GM13976 (cell line): ENCODE measurements at regions not wholly inside any gene's neighbourhood (a gene's known extent, or its start where the extent isn't known, plus 50 kb on each side); places are given as distances from the start of the nearest gene placed in this dataset.

ENCODE experiments used
- DNase-seq: peaks from one replicate; pipeline ENCODE4 v3.0.0; 2012; ENCODE audit warnings: low spot score
- CTCF ChIP-seq: IDR thresholded peaks from 2 replicates; pipeline ENCODE4 v1.5.1; 2012; ENCODE audit warnings: borderline replicate concordance, mild to moderate bottlenecking; ENCODE audit not compliant: insufficient read depth; ENCODE audit errors: extremely low read depth, missing control alignments, control extremely low read depth
- in situ Hi-C: fragments of 300-500 bp; cut with MboI; formaldehyde crosslinking; loops from one replicate; pipeline ENCODE4 v1.12.0; 2022; ENCODE audit warnings: low sequenced_read_pairs, mixed read lengths, inconsistent platforms; ENCODE audit not compliant: unreplicated experiment

GRCh38 chr1:87194271-87194774, 134.4 kb upstream of the LMO4 start:
- no peak for TF ChIP-seq CTCF
- in situ Hi-C loops = no loop called here
- no peak for DNase-seq

- no peak for DNase-seq
- in situ Hi-C loops = no loop called here
- no peak for TF ChIP-seq CTCF
Measured at GRCh38 chr1:87194856-87195255, 133.8 kb upstream of the LMO4 start.

- in situ Hi-C loops = no loop called here
- no peak for DNase-seq
- no peak for TF ChIP-seq CTCF
Measured at GRCh38 chr1:87196110-87196827, 132.4 kb upstream of the LMO4 start.

GRCh38 chr1:87197156-87197555, 131.5 kb upstream of the LMO4 start:
- no peak for DNase-seq
- in situ Hi-C loops = no loop called here
- no peak for TF ChIP-seq CTCF

GRCh38 chr1:87197641-87198040, 131.0 kb upstream of the LMO4 start:
- in situ Hi-C loops = no loop called here
- DNase-seq = no peak
- TF ChIP-seq CTCF = no peak

GRCh38 chr1:87200875-87201638, 127.6 kb upstream of the LMO4 start:
- TF ChIP-seq CTCF = no peak
- in situ Hi-C loops = no loop called here
- no peak for DNase-seq
